ENCODE measurements at regions not wholly inside any gene's neighbourhood (a gene's known extent, or its start where the extent isn't known, plus 50 kb on each side); places are given as distances from the start of the nearest gene placed in this dataset.

DNA sequence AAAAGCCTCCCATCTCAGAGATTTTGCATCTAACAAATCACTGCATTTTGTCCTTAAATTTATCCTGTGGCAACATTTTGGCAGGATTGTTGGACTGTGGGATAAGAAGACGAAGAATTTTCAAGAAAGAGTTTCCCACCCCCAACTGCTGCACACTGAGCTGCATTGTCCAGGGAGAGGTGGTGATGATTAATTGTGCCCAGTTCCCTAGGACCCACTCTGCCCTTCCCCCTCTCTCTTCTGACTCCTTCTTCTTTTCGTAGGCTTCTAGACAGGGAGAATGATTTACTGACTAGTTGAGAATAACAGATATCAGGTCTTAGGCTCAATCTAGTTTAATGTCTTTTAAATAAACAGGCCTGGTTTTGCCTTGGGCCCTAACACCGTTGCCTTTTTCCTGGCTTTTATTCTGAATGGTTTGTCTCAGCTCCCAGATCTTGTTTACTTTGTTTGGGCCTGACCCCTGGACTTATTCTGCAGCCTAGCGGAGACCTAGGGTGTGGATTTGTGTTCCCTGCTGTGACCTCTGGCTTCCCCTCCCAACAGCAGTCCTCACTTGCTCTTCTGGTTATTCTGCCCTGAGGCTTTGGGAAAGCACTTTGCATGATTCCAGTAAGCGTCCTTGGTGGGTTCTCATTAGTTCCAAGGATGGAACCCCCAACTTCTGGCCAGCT lies 233.3 kb downstream of the INSIG2 start:
- DNase-seq (ENCODE audit: low read depth in 2 of 2) = no peak

DNA sequence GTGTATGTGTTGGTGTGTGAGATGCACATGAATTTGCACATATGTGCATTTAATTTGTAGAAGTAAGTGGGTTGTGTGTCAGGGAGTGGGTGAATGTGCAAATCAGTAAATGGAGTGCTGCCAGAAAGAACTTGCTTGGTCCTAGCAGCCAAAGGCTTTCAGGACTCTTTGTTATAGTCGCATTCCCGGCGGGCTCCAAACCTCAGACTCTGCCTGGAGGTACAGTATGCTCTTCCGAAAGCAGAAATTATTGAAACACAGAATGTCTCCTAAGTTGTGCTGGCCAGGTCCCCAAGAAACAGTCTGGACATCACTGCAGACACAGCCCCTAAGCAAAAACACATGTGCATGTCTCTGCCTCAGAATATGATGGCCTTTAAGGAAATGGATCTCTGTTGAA lies 232.4 kb downstream of the INSIG2 start:
- DNase-seq (ENCODE audit: low read depth in 2 of 2) = no peak

DNA sequence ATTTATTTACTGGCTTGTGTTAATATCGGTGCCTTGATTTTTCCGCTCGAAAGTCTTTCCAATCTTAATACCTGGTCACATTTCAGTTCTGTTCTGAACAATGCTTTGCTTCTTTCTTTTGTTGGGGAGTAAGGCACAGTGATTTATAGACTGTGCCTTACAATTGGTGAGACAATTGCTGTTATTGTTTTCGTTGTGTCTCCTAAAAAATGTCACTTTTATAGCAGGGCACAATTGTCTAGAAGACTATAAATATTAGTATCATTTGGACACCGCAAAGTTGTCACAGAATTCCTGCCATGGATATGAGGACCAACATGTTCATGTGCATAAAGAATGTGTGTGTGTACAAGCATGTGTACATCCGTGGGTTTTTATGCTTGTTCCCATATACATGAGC lies 231.9 kb downstream of the INSIG2 start:
- DNase-seq (ENCODE audit: low read depth in 2 of 2) = no peak

DNA sequence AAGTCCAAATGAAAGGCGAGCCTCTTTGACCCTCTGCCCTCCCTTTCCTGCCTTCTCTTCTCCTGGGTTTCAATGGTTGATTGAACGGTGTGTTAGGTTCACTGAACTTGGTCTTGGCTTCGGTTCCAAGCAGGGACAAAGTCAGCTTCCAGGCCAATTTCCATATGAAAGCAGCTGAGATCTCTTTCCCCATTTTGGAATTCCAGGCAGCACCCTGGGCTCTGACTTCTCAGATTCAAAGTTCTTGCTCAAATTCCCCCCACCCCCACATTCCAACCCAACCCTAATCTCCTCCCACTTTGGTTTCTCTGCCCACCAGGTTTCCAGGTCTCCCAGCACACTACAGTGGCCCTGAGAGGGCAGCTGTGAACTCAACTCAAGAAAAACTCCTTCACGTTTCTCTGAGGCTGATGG lies 231.0 kb downstream of the INSIG2 start:
- DNase-seq (ENCODE audit: low read depth in 2 of 2) = no peak

DNA sequence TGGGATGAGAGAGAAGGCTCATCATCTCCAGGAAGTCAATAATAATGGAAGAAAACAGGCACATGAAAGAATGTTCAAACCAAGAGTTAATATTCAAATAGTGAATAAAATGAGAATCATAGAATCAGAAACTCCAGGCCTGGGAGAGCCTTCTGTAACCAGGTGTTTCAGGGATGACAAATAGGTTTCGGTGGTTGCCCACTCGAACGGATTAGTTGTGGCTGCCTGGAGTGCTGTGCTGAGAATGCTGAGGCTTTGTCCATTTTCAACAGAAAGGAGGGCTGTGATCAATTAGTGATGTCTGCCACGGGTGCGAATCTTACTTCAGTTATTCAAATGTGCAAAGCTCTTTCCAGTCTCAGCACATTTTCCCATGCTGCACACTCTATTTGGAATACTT lies 227.3 kb downstream of the INSIG2 start:
- DNase-seq (ENCODE audit: low read depth in 2 of 2) = no peak

DNA sequence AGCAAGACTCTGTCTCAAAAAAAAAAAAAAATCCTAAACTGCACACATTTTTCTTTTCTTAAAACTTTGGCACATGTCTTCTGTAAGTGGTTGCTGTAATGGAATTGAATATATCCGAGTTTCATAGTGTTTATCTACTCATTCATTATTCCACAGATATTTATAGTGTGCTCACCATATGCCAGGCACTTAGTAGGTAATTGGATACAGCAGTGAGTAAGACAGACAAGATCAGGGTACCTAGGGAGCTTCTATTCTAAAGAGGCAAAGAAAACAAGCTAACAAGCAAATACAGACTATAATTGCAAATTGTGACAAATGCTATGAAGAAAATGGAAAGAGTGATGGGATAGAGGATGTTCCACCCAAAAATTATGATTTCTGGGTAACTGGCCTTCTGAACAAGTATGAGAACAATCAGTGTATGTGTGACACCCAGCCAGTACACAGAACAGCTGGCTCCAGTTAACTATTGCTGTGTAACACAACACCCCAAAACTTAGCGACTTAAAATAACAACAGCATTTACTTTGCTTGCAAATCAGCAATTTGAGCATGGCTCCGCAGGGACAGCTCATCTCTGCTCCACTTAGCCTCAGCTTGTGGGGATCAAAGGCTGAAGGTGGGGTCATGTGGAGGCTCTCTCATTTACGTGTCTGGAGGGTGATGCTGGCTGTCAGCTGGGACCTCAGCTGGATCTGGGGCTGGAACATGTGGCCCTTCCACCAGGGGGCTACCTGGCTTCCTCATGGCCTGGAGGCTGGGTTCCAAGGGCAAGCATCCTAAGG lies 224.9 kb downstream of the INSIG2 start:
- DNase-seq (ENCODE audit: low read depth in 2 of 2) = no peak

DNA sequence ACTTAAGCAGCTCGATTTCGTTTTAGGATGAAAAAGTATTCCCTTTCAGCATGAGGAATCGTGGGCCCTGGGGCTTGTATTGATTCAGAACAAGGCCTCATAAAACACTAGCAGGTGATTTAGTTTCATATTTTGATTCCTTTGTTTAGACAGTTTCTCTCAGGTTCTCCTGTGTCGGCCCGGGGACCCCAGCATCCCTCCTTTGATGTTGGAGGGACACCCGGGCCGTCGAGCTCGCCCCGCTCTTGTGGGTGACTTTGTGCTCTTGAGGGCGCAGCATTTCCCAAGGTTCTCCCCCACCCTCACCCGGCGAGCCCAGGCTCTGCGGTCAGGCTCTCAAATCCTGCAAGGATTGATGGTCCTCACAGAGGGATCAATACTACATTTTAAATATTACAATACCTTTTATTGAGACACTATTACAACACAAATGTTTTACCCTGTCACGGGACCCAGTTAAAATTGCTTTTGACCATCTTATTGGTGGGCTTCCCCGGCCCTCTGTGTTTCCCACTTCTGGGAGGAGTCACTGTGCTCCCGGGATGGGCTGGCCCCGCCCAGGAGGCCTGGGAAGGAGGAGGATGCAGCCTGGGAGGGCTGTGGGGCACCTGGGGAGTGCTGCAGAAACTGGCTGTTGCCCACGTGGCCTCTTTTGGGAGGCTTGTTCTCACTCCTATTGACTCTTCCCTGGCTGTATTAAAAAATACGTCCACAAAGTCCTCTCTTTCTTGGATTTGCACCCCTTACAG lies 222.6 kb downstream of the INSIG2 start:
- DNase-seq (ENCODE audit: low read depth in 2 of 2) = no peak

DNA sequence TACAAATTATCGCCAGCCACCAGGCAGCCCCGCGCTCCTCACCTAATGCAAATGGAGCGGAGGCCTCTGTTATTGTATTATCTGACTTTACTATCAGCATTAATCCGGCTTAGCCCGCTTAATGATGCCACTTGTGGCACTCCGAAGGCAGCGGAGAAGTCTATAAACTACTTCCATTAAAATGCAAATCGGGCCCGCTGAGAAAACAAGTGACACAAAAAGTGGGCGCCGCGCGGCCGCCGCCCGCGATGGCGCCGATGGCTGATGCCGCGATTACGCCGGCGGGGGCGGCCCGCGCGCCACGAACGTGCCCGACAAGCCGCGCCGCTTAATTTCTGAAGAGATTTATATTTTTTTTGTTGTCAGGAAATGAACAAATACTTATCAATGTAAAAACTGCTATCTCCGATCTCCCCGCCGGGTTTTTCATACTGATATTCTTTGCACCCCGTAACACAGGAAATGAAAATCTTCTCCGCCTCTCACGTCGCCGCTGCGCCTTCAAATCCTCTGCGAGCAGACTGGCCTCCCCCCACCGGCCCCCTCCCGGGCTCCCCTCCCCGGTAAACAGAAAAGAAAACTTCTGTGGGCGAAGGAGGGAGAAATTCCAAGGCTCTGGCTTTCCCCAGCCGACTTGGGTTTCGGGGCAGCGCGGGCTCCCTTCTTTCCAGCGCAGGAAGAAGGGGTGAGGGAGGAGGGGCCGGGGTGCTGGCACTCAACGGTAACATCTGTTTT lies 221.8 kb downstream of the INSIG2 start:
- DNase-seq (ENCODE audit: low read depth in 2 of 2) = peak; percentile 57 to 58

DNA sequence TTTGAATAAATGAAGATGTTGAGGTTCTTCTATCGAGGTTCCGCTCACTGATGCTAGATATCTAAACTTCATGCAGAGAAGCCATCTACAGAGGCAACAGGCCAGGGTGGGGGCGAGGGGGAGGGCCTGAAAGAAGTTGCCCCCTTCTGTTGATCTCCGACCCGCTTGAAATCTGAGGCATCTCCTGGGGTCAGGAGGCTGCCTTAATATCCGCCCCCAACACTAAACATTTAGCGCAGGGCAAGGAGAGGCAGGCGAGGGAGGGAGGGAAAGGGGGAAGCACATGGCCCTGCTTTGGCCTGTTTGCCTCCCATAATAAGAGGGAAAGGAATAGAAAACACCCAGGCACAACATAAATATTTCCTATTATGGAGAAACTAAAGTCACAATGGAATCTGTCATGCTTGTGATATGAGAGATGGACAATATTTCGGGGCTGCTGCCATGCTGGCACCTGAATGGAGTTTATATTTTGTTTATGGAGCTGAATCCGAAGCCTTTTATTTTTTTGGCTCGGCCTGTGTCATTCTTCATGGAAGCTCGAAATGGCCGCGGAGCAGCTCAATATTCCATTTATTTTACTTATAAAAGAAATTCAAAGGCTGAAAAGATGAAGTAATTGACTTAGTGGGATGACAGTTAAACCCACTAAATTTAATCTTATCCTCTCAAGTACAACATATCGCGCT lies 221.1 kb downstream of the INSIG2 start:
- DNase-seq (ENCODE audit: low read depth in 2 of 2) = no peak

DNA sequence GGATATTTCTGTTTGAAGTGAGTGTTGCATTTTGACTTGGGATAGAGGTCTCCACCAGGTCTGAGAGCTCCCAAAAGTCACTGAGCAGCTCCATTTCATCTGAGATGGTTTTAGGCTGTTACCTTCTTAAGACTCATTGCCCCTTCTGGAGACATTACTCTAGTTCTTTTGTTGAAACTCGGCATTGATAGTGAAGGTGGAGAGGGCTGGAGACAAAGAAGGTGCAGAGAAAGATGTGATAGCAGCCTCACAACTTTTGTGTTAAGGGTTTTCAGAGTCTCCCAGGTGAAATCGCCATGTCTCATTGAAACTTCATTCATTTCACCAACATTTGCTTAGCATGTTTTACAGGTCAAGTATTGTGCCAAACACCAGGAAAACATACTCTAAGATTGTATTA lies 219.6 kb downstream of the INSIG2 start:
- no peak for DNase-seq (ENCODE audit: low read depth in 2 of 2)

DNA sequence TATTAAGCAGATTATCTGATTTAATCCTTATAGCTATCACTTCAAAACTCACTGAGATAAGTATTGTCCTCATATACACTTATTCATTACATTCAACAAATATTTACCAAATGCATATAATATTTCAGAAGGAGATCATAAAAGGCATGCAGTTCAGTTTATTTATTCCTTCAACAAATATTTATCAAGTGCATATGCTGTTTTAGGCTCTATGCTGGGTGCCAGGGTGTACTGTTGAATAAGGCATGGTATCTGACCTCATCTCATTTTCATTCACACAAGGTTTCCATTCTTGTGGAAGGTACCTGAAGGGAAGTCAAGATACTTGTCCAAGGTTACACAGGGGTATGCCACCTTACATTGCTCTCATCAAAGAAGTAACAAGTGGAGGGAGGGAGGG lies 213.0 kb downstream of the INSIG2 start:
- no peak for DNase-seq (ENCODE audit: low read depth in 2 of 2)

DNA sequence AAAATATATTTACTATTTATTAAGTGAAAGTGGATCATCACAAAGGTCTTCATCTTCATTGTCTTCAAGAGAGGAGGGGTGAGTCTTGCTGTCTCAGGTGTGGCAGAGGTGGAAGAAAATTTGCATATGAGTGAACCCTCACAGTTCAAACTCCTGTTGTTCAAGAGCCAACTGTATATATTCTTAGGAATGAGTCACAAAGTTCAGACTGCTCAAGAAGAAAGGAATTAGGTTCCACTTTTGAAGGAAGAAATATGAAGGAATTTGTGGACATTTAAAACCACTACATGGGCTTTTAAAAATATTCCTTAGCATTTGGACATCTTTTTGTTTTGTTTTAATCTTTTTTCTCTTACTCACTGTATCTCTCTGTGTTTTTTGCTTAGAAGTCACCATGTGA lies 212.6 kb downstream of the INSIG2 start:
- no peak for DNase-seq (ENCODE audit: low read depth in 2 of 2)

DNA sequence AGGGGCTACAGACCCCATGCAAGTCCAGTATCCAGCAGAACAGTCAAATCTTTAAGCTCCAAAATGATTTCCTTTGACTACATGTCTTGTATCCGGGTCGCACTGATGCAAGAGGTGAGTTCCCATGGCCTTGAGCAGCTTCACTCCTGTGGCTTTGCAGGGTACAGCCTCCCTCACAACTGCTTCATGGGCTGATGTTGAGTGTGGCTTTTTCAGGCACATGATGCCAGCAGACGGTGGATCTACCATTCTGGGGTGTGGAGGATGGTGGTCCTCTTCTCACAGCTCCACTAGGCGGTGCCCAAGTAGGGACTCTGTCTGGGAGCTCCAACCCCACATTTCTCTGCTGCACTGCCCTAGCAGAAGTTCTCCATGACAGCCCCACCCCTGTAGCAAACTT lies 208.4 kb downstream of the INSIG2 start:
- no peak for DNase-seq (ENCODE audit: low read depth in 2 of 2)

DNA sequence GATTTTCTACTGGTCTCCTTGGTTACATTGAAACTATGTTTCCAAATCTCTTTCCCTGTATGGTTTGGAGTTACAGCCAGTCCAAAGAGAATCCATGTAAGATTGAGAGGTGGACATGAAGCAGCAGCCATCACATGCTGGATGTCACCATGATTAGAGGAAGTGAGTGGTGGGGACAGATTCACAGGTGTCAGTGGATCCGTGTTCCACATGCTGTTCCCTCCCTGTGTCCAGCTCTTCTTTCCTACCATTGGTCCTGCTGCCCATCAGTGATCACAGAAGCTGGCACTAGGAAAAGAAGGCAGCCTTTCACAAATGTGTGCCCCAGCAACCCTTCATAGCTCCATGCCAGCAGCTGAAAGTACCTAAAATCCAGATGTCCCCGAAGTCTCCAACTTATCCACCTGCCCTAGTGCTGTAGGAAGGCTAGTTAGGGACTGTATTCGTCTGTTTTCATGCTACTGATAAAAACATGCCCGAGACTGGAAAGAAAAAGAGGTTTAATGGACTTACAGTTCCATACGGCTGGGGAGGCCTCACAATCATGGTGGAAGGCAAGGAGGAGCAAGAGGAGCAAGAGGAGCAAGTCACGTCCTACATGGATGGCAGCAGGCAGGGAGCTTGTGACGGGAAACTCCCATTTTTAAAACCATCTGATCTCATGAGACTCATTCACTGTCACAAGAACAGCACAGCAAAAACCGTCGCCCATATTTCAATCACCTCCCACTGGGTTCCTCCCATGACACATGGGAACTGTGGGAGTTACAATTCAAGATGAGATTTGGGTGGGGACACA lies 207.5 kb downstream of the INSIG2 start:
- no peak for DNase-seq (ENCODE audit: low read depth in 2 of 2)

DNA sequence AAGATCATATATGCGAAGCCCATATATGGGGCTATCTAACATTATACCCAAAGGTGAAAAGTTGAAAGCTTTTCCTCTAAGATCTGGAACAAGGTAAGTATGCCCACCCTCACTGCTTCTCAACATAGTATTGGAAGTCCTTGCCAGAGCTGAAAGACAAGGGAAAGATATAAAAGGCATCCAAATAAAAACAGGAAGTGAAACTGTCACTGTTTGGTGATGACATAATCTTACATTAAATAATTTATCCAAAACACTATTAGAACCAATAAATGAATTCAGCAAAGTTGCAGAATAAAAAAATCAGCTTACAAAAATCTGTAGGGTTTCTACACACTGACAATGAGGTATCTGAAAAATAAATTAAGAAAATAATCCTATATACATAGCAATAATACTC lies 205.8 kb downstream of the INSIG2 start:
- DNase-seq (ENCODE audit: low read depth in 2 of 2) = no peak

DNA sequence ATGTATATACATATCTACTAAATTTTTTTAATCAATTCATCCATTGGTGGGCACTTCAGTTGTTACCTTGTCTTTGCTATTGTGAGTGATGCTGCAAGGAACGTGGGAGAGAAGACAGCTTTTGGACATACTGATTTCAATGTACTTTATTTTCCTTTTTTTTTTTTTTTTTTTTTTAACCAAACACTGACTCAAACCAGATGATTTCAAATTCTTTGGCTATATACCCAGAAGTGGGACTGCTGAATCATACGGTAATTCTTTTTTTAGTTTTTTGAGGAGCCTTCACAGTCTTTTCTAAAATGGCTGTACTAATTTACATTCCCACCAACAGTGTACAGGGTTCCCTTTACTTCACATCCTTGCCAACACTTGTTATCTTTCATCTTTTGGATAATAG lies 204.7 kb downstream of the INSIG2 start:
- DNase-seq (ENCODE audit: low read depth in 2 of 2) = no peak

DNA sequence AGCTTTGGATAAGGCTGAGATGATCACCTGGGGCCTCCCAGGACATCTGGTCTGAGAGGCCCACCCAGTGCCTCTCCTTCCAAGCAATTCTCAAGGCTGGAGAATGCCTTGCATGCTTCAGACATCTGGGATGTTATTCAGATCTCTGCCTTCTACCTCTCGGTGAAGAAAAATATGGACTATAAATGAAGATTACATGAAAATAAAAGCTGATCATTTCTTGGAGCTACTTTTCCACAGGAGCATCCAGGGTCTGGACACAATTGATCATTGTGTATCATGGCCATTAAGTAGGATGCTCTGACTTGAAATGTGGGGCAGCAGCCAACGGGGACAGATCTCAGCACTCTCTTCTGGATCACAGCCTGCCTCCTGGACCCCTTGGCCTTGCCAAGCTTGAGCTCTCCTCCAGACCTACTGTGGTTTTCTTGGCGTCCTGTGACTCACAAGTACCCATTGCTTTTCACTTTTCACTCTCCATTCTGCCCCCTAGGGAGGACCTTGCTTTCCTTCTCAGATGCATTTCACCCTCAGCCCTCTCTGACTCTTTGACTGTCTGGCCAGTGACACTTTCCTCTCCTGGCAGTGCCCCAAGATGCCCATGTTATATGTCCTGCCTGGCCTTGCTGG lies 203.1 kb downstream of the INSIG2 start:
- DNase-seq (ENCODE audit: low read depth in 2 of 2) = no peak

DNA sequence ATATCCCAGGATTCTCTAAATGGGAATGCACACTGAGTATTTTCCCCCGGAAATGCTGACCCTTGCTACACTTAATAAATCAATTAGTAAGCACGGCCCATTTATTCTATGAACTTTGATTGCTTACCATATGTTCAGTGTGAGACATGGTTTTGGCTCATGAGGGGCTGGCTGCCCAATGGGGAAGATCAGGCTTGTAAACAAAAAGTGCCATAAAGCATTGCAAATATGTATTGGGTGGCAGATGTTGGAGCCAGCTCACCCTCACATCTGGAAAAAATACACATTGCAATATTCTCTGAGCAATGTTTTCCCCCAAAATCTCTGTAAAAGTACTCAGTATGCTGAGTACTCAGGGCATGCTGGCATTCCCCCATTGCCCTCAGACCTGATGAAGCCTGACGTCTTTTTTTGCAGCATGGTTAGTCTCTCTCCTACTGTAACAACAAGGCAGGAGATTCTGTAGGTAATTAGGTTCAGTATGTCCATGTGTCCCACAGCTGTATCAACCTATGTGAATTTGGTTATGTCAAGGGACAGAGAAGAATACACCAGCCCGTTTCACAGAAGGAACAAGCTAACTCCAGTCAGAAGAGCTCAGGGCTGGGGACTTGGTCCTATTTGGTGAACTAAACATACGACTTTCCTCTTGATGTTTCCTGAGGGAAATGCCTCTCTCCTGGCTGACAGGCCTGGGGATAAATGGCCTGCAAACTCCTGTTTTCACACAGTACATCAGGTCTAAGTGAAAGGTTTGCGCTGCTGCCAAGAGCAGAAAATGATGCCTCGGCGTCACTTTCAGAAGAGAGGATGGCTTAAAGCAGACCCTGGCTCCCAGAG lies 202.4 kb downstream of the INSIG2 start:
- DNase-seq (ENCODE audit: low read depth in 2 of 2) = no peak

DNA sequence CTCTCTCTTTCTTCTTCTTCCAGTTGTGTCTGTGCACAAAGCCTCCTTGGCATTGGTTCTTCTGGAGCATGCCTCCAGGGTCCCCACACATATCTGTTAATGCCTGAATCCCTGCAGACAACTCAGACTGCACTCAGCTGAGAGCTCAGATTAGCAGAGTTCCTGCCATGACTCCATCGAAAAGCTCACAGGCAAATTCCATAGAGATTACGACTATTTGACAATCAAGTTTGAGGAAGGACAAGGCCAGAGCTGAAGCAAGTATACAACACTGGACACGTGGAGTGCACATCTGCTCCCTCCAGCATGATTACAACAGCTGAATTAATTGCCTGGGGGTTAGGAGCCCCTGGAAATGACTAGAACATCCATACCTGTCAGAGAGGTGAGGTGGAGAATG lies 190.7 kb downstream of the INSIG2 start:
- DNase-seq (ENCODE audit: low read depth in 2 of 2) = no peak
